GM04504 (cell line): ENCODE measurements at regions not wholly inside any gene's neighbourhood (a gene's known extent, or its start where the extent isn't known, plus 50 kb on each side); places are given as distances from the start of the nearest gene placed in this dataset.
"Not testable (repeated sequence)": the region's sequence is repeated elsewhere in the genome, so short reads cannot be mapped to it uniquely, and the experiment has no call there.

Source experiments
- DNase-seq: peaks from one replicate; pipeline ENCODE4 v3.0.0-alpha.2; 2012; ENCODE audit warnings: low read depth

GRCh38 chr7:96561892-96562291, 147.8 kb downstream of the SEM1 start:
- DNase-seq, result no peak

DNA sequence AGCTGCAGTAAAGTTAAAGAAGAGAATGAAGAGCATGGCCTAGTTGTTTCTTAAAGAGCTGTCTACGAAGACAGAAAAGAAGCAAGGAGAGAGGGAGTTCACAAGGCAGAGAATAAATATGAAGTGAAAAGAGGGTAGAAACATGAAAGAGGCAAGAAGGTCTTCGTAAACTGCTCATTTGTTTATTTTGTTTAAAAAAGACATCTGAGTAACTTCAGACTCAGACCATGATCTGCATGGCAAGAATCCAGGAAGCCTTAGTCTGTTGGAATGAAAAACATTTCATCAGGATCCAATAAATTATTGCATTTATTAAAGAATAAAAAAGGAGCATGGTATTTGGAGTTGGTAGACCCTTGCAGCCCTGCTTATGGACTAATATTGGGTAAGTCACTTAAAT, 151.1 kb downstream of the SEM1 start:
- DNase-seq, result no peak

DNA sequence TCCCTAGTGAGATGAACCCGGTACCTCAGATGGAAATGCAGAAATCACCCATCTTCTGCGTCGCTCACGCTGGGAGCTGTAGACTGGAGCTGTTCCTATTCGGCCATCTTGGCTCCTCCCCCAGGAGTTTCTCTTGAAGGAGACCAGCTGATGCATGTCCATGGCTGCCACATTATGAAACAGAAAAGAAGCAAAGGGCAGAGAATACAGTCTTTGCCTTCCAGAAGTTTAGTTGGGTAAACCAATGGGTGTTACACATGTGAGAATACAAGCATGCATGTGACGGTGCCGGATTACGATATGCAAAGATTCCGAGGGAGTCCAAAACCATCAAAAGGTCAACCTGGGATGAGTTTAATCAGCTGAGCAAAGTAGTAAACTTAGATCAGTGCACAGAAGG, 151.6 kb downstream of the SEM1 start:
- no peak for DNase-seq

DNA sequence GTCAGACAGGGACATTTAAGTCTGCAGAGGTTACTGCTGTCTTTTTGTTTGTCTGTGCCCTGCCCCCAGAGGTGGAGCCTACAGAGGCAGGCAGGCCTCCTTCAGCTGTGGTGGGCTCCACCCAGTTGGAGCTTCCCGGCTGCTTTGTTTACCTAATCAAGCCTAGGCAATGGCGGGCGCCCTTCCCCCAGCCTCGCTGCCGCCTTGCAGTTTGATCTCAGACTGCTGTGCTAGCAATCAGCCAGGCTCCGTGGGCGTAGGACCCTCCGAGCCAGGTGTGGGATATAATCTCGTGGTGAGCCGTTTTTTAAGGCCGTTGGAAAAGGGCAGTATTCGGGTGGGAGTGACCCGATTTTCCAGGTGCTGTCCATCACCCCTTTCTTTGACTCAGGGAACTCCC, 152.0 kb downstream of the SEM1 start:
- DNase-seq, result not testable (repeated sequence)

GRCh38 chr7:96548664-96549063, 161.0 kb downstream of the SEM1 start:
- no peak for DNase-seq

GRCh38 chr7:96547371-96547811, 162.3 kb downstream of the SEM1 start:
- no peak for DNase-seq

DNA sequence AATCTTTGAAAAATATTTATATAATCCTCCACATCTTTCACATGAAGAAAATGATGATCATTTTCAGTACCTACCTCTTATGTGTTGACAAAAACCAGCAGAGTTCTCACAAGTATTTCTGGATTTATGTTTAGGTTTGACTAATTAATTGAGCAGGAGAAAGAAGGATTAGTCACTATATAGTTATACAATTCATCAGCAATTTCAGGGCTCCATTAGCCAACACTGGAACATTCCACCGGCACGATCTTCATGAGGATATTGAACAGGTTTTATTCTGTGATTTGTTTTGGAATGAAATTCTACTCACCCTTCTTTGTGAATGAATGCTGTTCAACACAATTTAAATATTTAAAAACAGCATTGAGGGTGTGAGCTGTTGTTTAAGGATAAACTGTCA, 163.2 kb downstream of the SEM1 start:
- DNase-seq, result no peak

- no peak for DNase-seq
Measured at GRCh38 chr7:96539471-96539870, 170.2 kb downstream of the SEM1 start.

GRCh38 chr7:96538632-96539031, 171.0 kb downstream of the SEM1 start:
- no peak for DNase-seq

DNA sequence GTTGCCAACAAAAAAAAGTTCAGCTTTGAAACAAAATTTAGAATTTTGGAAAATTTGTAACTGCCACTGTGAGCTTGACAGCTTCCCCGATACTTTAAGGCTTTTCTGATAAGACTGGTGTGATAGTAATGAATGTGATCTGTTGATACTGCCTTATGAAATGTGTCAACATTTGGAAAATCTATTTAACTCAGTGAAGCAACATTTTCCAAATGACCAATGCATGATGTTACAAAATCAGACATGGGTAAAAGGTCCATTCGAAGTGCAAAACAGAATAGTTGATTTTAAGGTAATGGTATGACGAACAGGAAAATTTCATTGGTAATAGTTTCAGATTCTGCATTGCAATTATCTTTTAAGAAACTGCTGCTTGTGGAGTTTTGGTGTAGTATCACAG, 175.4 kb downstream of the SEM1 start:
- DNase-seq, result no peak

GRCh38 chr7:96532428-96532935, 177.2 kb downstream of the SEM1 start:
- no peak for DNase-seq

GRCh38 chr7:96531331-96531730, 178.3 kb downstream of the SEM1 start:
- no peak for DNase-seq

GRCh38 chr7:96530786-96531185, 178.9 kb downstream of the SEM1 start:
- no peak for DNase-seq

GRCh38 chr7:96527133-96527827, 182.4 kb downstream of the SEM1 start:
- DNase-seq, result no peak

DNA sequence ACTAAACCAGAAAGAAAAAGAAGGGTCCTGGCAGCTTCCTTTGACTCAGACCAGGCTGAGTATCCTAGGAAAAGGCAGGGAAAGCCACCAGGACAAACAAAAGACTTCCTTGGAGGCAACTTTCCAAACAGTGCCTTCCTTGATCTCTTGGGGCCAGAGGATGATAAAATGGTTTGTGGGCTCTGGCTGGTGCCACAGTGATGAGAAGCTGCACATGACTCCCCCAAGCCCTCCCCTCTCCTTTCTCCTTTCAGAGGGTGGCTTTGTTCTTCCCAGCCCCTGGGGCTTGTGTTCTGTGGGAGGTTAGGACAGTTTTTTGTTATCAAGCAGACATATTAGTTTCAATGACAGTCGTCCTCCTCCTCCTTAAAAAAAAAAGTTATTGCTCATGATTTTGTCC, 183.2 kb downstream of the SEM1 start:
- no peak for DNase-seq

- no peak for DNase-seq
Measured at GRCh38 chr7:96521068-96521894, 188.4 kb downstream of the SEM1 start.

GRCh38 chr7:96508371-96508770, 186.5 kb upstream of the SLC25A13 start:
- DNase-seq, result peak; percentile 4

GRCh38 chr7:96503597-96503996, 181.7 kb upstream of the SLC25A13 start:
- DNase-seq, result no peak

DNA sequence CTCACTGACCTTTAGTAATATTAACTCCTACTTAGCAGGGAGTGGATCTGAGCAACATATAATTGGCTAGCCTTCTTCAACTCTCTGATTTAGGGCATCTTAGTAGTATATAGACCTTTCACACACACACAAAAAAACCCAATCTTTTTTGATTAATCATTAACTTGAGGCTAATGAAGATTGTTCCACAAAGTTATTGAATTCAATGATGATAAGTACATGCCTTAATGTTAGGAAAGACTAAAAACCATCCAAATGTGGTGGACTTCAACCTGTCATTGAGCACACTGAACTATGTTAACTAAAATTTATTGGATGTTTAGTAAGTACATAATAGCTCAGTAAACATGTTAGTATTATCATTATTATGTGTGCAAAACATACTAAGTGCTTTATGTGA, 179.4 kb upstream of the SLC25A13 start:
- DNase-seq, result no peak

- DNase-seq, result no peak
Measured at GRCh38 chr7:96499532-96499931, 177.6 kb upstream of the SLC25A13 start.

DNA sequence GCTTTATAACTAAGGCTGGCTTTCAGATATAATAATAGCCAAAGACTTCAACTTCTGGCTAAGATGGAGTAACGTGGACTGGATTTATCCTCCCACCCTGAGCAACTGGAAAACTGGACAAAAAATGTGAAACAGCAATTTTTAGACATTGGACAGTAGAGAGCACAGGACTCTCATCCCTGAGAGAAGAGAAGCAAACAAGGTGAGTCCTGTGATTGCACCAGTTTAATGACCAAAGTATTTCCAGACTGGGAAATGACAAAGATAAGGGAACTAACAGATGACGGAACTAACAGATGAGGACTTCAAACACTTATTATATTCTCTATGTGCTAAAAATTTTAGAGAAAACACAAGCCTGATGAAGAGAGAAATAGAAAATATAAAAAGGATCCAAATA, 175.7 kb upstream of the SLC25A13 start:
- DNase-seq, result no peak

DNA sequence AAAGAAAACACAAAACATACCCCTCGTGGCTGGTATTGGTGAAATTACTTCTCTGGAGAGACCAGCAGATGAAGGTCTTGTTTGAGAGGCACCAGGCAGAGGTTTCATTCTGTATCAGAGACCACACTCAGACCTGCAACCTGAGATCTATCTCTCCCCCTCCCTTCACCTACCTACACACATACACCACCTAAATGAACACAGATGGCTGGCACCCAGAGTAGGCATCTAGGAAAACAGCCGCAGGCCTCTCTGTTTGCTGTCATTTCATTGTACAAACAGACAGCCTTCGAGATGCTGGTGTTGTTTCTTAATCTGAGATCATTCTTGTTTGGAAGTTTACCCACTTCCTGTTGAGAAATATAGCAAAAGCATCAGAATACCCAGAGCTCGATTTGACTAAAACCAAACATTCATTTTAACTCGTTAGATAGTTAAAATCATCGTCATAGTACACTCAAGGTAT, 173.9 kb upstream of the SLC25A13 start:
- DNase-seq, result no peak

- no peak for DNase-seq
Measured at GRCh38 chr7:96486681-96487080, 164.8 kb upstream of the SLC25A13 start.
